Upper lobe of right lung (tissue), 1 donor: ENCODE measurements at regions not wholly inside any gene's neighbourhood (a gene's known extent, or its start where the extent isn't known, plus 50 kb on each side); places are given as distances from the start of the nearest gene placed in this dataset.

ENCODE experiments used
- ATAC-seq: fragments of 200-7000 bp; cut with Tn5 transposase; one replicate; pipeline ENCODE4 v1.9.1; 2020; ENCODE audit warnings: mild to moderate bottlenecking, moderate library complexity
- DNase-seq: peaks from one replicate; pipeline ENCODE4 v3.0.0-alpha.2; 2020
- H3K27ac ChIP-seq: fragments of 200-600 bp; one replicate; pipeline ENCODE4 v1.8.0; 2022
- H3K27me3 ChIP-seq: fragments of 200-600 bp; one replicate; pipeline ENCODE4 v1.8.0; 2022; ENCODE audit warnings: mild to moderate bottlenecking
- H3K36me3 ChIP-seq: fragments of 200-600 bp; one replicate; pipeline ENCODE4 v1.8.0; 2022
- H3K4me1 ChIP-seq: fragments of 200-600 bp; one replicate; pipeline ENCODE4 v1.8.0; 2022
- H3K4me3 ChIP-seq: fragments of 200-600 bp; one replicate; pipeline ENCODE4 v1.8.0; 2022; ENCODE audit warnings: mild to moderate bottlenecking
- H3K9me3 ChIP-seq: fragments of 200-600 bp; one replicate; pipeline ENCODE4 v1.8.0; 2022
- intact Hi-C: fragments of 100-400 bp; cut with DNase I; formaldehyde crosslinking; loops from one replicate; pipeline ENCODE4 v1.11.0; 2022
- TF ChIP-seq, protein P1 (sequence below): fragments of 200-600 bp; IDR thresholded peaks from one replicate; pipeline ENCODE4 v1.8.0; 2022; ENCODE audit warnings: antibody characterized with exemption
- donor health status: DM: no; HTN: yes; CAD: no; lungs with severe emphysema.

GRCh38 chr11:91164452-91164822 lies 941.6 kb upstream of the CHORDC1 start:
- H3K4me1 ChIP-seq, result no peaks in the 10 kb centered on the region
- no peak overlapping the region for H3K27ac ChIP-seq
- H3K27me3 ChIP-seq, result no peaks in the 10 kb centered on the region
- H3K4me3 ChIP-seq, result no peak overlapping the region
- no peaks in the 10 kb centered on the region for H3K36me3 ChIP-seq
- TF ChIP-seq, protein P1, sequence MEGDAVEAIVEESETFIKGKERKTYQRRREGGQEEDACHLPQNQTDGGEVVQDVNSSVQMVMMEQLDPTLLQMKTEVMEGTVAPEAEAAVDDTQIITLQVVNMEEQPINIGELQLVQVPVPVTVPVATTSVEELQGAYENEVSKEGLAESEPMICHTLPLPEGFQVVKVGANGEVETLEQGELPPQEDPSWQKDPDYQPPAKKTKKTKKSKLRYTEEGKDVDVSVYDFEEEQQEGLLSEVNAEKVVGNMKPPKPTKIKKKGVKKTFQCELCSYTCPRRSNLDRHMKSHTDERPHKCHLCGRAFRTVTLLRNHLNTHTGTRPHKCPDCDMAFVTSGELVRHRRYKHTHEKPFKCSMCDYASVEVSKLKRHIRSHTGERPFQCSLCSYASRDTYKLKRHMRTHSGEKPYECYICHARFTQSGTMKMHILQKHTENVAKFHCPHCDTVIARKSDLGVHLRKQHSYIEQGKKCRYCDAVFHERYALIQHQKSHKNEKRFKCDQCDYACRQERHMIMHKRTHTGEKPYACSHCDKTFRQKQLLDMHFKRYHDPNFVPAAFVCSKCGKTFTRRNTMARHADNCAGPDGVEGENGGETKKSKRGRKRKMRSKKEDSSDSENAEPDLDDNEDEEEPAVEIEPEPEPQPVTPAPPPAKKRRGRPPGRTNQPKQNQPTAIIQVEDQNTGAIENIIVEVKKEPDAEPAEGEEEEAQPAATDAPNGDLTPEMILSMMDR, result no peak
- intact Hi-C loops, result no loop called here
- ATAC-seq (no peak), DNase-seq (no peak)
- H3K9me3 ChIP-seq, result no peaks in the 10 kb centered on the region

DNA sequence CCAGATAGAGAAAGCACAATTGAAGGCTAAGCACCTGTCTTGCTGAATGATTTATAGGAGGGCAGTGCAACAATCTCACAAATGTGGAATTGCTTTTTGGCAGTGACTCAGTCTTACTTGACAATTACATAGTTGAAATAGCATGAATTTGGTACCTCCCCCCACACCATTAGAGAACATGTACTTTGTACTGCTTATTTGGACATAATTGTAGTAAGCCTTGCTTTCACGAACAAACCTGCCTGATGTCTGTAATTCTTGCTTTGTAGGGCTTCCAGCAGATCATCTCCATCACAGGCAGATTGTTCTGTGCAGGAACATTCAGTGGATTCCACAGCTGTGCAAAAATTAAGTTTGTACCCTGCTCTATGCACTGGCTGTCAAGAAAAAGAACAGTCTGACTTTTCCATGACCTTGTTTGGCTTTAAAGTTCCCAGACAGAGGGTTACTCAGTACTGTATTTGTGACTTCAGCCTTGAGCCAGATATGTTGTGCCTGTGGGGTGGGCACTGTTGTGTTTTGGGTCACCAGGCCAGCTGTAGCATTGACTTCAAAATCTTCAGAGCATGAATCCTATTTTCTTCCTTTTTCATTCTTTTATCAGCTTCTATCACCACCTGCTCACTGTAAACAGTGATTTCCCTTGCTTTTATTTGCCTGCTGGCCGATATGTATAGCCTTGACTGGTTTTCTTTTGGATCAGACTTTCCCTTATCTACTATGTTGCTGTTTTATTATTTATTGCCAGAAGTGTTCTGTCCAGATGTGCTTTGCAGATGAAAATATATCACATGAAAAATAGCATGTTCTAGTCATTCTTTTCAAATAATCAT lies 941.0 kb upstream of the CHORDC1 start:
- no peaks in the 10 kb centered on the region for H3K36me3 ChIP-seq

DNA sequence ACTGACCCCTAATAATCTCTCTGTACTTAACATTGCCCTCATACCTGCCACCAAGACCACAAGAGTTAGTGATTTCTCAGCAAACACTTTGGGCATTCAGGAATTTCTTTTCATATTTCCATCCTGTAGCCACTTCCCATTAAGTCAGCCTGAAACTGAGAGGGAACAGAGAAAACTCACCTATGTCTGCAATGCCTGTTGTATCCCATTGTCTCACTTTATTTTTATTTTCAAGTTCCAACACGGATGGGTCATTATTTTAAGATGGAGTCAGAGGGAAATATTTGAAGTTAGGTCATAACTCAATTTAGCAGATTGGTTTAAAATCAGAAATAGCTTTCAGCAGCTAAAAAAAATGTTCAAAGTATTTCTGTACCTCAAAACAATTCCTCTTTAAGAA lies 937.8 kb upstream of the CHORDC1 start:
- TF ChIP-seq, protein P1, result no peak
- no peak overlapping the region for H3K27ac ChIP-seq
- H3K9me3 ChIP-seq, result no peaks in the 10 kb centered on the region
- no peaks in the 10 kb centered on the region for H3K27me3 ChIP-seq
- H3K36me3 ChIP-seq, result no peaks in the 10 kb centered on the region
- no peaks in the 10 kb centered on the region for H3K4me1 ChIP-seq
- ATAC-seq, result no peak
- DNase-seq, result no peak
- intact Hi-C loops, result no loop called here
- no peak overlapping the region for H3K4me3 ChIP-seq

More for the DNA sequence above, 941.0 kb upstream of the CHORDC1 start:
- H3K4me3 ChIP-seq, result no peak overlapping the region
- H3K4me1 ChIP-seq, result no peaks in the 10 kb centered on the region
- TF ChIP-seq, protein P1, result no peak
- intact Hi-C loops, result no loop called here
- ATAC-seq, result peak; percentile 71
- H3K27me3 ChIP-seq, result no peaks in the 10 kb centered on the region
- no peak overlapping the region for H3K27ac ChIP-seq
- DNase-seq, result no peak
- no peaks in the 10 kb centered on the region for H3K9me3 ChIP-seq

- Histone ChIP-seq H3K4me3 (no peak overlapping the region), H3K36me3 (no peaks in the 10 kb centered on the region), H3K4me1 (no peaks in the 10 kb centered on the region), H3K27me3 (no peaks in the 10 kb centered on the region), H3K27ac (no peak overlapping the region), H3K9me3 (no peaks in the 10 kb centered on the region)
- TF ChIP-seq, protein P1, result no peak
- no peak for DNase-seq
- intact Hi-C loops, result no loop called here
- no peak for ATAC-seq
Observed at GRCh38 chr11:91158891-91159537, 936.2 kb upstream of the CHORDC1 start.

DNA sequence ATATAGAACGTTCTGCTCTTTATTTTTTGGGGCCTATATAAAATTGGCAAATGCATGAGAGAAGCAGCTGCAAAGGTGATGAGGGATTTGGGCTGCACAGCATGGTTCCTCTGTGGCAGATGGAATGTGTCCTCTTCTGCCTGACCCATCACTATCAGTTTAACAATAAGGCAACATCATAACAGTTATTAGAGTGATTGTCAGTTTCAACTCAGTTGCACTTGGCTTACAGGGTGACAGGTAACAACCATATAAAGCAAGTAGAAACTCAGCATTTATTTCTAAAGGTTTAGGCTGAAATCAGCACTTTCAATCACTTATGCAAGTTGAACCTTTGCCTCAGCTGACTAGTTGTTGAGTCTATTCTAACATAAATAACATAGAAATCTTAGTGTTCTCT lies 935.4 kb upstream of the CHORDC1 start:
- Histone ChIP-seq H3K27me3 (no peaks in the 10 kb centered on the region), H3K4me3 (no peak overlapping the region), H3K36me3 (no peaks in the 10 kb centered on the region), H3K9me3 (no peaks in the 10 kb centered on the region), H3K4me1 (no peaks in the 10 kb centered on the region), H3K27ac (no peak overlapping the region)
- DNase-seq (no peak), ATAC-seq (no peak)
- intact Hi-C loops, result no loop called here
- TF ChIP-seq, protein P1, result no peak
